Hematopoietic multipotent progenitor cell treated with erythropoietin and hydrocortisone succinate and interleukin-3 and kit ligand, for 4 days (in vitro differentiated cells): ENCODE measurements at regions not wholly inside any gene's neighbourhood (a gene's known extent, or its start where the extent isn't known, plus 50 kb on each side); places are given as distances from the start of the nearest gene placed in this dataset.

Experiments
- DNase-seq: peaks from one replicate; pipeline ENCODE4 v3.0.0-alpha.2; 2015

DNA sequence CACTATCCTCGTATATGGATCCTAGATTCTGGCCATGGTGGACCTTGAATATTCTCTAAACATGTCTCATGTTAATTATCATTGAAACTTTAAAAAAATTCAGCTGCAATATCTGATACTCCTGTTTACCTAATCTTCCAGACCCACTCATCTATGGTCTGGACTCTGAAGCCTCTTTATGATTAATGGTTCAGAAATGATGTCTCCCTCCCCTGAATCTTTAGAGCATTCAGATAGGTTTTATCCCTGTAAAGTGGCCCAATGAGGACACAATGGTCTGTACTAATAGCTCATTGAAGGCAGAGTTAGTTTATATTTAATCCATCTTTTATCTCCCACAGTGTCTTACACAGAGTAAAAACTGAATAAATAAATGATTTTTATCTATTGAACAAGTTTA, 53.0 kb upstream of the DUSP10 start:
- DNase-seq, result no peak

DNA sequence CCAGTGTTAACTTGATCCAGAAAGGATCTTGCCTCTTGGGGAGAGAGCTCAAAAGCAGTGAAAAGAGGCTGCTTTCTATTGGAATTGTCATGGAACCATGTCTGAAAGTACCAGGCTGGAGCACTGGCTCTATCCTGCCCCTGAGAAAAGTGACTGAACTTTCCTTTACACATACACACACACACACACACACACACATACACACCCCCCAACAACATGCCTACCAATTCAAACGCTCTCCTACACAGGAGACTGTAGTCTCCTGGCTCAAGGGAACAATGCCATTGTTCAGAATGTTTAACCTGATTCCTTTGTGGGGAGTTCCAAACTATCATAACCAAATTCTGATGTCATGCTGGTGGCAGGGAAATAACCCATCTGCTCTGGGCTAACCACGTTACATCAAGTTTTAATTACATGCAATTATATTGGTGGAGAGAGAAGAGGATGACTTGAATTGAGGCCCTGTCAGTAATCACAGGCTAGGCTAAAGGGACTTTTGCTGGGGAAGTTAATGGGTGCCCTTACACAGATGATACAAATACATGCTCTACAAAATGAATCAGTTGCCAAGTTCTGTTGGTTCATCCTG, 52.3 kb upstream of the DUSP10 start:
- DNase-seq, result no peak

DNA sequence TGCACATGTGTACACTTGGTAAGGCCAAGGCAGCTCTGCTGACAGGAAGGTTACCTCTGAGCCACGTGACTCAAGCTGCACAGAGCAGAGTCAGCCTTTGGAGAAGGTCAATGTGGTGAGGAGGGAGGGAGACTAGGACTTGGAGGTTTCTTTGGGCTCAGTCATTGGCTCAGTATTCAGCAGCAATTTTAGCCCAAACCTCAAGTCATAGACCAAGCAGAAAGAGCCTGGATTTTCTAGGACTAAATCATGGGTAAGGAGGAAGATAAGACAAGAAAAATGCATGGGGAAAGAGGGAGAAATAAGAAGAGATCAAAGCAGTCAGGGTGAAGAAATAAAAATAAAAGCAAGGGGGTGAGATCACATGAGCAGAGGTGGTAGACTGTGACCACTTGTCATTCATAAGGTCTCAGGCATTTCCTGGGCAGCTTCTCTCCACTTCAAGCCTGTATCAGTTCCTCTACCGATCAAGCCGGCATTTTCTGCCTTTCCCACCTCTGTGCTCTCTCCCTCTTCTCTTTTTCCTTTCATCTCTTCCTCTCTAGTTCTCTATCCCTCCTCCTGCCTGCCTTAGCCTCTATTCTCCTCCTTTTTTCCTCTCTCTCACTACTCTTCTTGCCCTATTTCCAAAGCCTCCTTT, 51.7 kb upstream of the DUSP10 start:
- no peak for DNase-seq

DNA sequence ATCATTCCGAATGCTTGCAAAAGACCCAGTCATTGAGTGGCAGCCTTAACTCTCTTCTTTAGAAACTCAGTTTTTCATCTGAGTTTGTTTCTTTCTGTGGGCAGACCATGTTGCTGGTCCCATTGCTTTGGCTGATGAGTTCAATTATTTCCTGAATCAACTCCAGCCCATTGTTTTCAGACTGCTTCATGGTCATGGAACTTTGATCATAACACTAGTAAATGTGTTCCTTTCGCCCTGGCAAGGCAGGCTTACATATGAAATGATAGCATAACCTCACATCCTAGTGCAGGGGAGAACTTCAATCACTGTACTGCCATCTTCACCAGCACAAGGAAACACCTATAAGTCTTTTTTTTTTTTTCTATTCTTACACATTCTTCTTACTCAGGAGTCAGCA, 50.0 kb upstream of the DUSP10 start:
- no peak for DNase-seq
